ENCODE measurements at regions not wholly inside any gene's neighbourhood (a gene's known extent, or its start where the extent isn't known, plus 50 kb on each side); places are given as distances from the start of the nearest gene placed in this dataset.

GRCh38 chr14:62314221-62314620, 552.0 kb downstream of the SNAPC1 start:
- intact Hi-C loops (cut with micrococcal nuclease) (no loop called here), in situ Hi-C loops (cut with MboI; ENCODE audit: low sequenced_read_pairs) (no loop called here), dilution Hi-C loops (cut with HindIII; ENCODE audit: low sequenced_read_pairs, unreplicated experiment) (no loop called here)
- Histone ChIP-seq H2BK20ac (ENCODE audit: low read depth, low read length) (no peak overlapping the region), H2BK5ac (ENCODE audit: low read depth, low read length, poor library complexity, severe bottlenecking) (no peak overlapping the region), H3K18ac (ENCODE audit: low read depth, low read length) (no peak overlapping the region), H3K4ac (ENCODE audit: low read depth, low read length) (no peak overlapping the region), H3K9me3 (ENCODE audit: control insufficient read depth, insufficient read depth, low read length) (no peaks in the 10 kb centered on the region), H3K23ac (ENCODE audit: low read depth, low read length) (no peak overlapping the region), H3K4me3 (ENCODE audit: insufficient read depth, low read depth, low read length) (no peak overlapping the region), H3K56ac (ENCODE audit: extremely low read depth, insufficient read depth, low read length) (no peak overlapping the region), H3K27ac (ENCODE audit: insufficient read depth, low read length) (no peak overlapping the region), H3K36me3 (ENCODE audit: control insufficient read depth, insufficient read depth, low read length) (no peaks in the 10 kb centered on the region), H2BK15ac (ENCODE audit: low read depth, low read length) (no peak overlapping the region), H2AK5ac (ENCODE audit: low read depth, low read length) (no peak overlapping the region), H4K20me1 (ENCODE audit: insufficient read depth, low read length) (no peaks in the 10 kb centered on the region), H4K91ac (ENCODE audit: insufficient read depth, low read depth, low read length) (no peak overlapping the region), H3K27me3 (ENCODE audit: control insufficient read depth, insufficient read depth, low read length) (no peaks in the 10 kb centered on the region), H3K4me2 (ENCODE audit: low read depth, low read length) (no peak overlapping the region), H3K79me1 (ENCODE audit: low read depth in 1 of 2, low read length in 2 of 2) (no peaks in the 10 kb centered on the region), H2BK120ac (ENCODE audit: low read depth, low read length) (no peak overlapping the region), H2AFZ (replicated peaks; ENCODE audit: low read length, poor library complexity) (no peak overlapping the region), H3K9me1 (ENCODE audit: insufficient read depth, low read length) (no peaks in the 10 kb centered on the region), H3K9ac (ENCODE audit: low read depth, low read length) (no peak overlapping the region), H2AK9ac (replicated peaks; ENCODE audit: low read depth, low read length, poor library complexity) (no peak overlapping the region), H3K14ac (replicated peaks; ENCODE audit: low read depth, low read length) (no peak overlapping the region), H4K5ac (ENCODE audit: low read depth, low read length) (no peak overlapping the region), H3K4me1 (ENCODE audit: control insufficient read depth, insufficient read depth, low read length) (no peaks in the 10 kb centered on the region), H4K8ac (ENCODE audit: low read depth in 2 of 2, low read length in 2 of 2) (no peak overlapping the region)
- ChIA-PET POLR2A (ENCODE audit: unreplicated experiment) (no interaction called here), CTCF (no interaction called here)
- no CpG with 5 or more reads among the region's 2 CpGs for WGBS, 2 experiments (ENCODE audit: extremely low coverage in 2 of 2, insufficient read length in 1 of 2)
- no peak for ATAC-seq (ENCODE audit: low read depth)
- TF ChIP-seq MXI1 (IDR thresholded peaks at IDR 0.05; ENCODE audit: borderline replicate concordance, low read depth, low read length): no peak
- no peak for TF ChIP-seq MAZ (IDR thresholded peaks at IDR 0.05; ENCODE audit: borderline replicate concordance, low read depth, low read length)
- TF ChIP-seq POLR2A (IDR thresholded peaks at IDR 0.05; ENCODE audit: low read depth, low read length): no peak
- no peak for DNase-seq
- BruUV-seq (replicated peaks): no TSS peak

Measured in IMR-90 (cell line).